ENCODE measurements at regions not wholly inside any gene's neighbourhood (a gene's known extent, or its start where the extent isn't known, plus 50 kb on each side); places are given as distances from the start of the nearest gene placed in this dataset.

DNA sequence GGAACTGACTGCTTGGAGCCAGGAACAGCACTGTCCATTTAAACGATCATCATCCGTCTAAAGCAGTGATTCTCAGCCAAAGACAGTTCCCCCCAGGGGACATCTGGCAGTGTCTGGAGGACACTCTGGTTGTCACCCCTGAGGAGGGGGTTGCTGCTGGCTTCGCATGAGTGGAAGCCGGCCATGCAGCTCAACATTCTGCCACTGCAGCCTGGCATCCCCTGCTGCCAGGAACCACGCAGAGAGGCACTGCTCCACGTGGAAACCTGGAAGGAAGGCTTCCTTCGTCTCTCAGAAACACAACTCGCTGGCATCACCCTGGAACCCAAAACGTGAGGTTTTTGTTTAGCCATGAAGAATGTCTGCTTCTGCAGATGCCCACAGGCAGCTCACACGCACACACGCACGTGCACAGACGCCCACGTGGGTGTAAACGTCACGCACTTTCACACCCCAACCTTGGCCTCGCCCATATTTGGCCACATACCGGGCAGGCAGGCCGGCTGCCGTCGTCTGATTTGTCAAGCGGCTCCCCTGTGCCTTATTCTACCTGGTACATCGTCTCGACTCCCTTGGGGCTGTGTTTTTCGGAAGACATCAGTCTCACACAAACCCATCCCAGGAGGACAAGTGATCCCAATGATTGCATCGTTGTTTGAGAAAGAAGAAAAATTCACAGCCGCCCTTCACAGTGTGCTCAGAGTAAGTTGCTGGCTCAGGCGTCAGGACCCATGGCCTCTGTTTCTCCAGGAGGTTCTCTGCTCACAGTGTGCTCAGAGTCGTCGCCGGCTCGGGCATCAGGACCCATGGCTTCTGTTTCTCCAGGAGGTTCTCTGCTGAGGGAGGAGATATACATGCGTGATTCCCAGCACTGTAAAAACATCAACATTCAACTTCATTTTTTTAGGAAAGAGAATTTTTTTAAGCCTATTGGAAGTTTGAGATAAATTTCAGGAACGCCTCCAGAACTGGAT is 127.2 kb upstream of the PPP2R2D start:
- H3K4me3 ChIP-seq (ENCODE audit: low read length) = no peak overlapping the region
- peaks cover 25% of the 10 kb centered on the region for H3K9me3 ChIP-seq (ENCODE audit: control insufficient read depth, low read length)
- no peaks in the 10 kb centered on the region for H3K36me3 ChIP-seq (ENCODE audit: control insufficient read depth, insufficient read depth, low read length, severe bottlenecking)
- no peaks in the 10 kb centered on the region for H3K4me1 ChIP-seq (ENCODE audit: control insufficient read depth, insufficient read depth, low read length)
- peaks cover 8% of the 10 kb centered on the region for H3K27me3 ChIP-seq (replicated peaks; ENCODE audit: control insufficient read depth, insufficient read depth, low read length)
- no peak for DNase-seq (ENCODE audit: low read depth)
- H3K9ac ChIP-seq (ENCODE audit: low read length) = no peak overlapping the region

DNA sequence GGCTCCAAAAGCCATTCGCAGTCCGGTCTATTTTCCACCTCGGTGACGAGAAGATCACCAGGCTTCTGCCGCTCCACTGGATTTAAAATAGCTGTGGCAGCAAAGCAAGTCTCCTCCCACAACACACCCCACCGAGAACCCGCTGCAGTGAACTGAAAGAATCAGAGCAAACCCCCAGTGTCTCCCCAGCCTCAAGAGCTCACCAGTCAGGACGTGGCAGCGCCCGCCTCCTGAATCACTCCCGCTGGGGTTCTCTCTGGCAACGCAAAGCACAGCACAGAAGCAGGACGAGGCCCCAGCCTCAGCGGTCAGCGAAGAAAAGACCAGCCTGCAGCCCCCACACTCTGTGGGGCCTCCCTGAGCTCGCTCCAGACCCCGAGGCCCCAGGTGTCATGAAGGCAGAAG is 126.1 kb upstream of the PPP2R2D start:
- H3K36me3 ChIP-seq (ENCODE audit: control insufficient read depth, insufficient read depth, low read length, severe bottlenecking) = no peaks in the 10 kb centered on the region
- H3K9me3 ChIP-seq (ENCODE audit: control insufficient read depth, low read length) = peaks cover 25% of the 10 kb centered on the region
- no peak overlapping the region for H3K9ac ChIP-seq (ENCODE audit: low read length)
- no peaks in the 10 kb centered on the region for H3K4me1 ChIP-seq (ENCODE audit: control insufficient read depth, insufficient read depth, low read length)
- no peak overlapping the region for H3K4me3 ChIP-seq (ENCODE audit: low read length)
- peaks cover 8% of the 10 kb centered on the region for H3K27me3 ChIP-seq (replicated peaks; ENCODE audit: control insufficient read depth, insufficient read depth, low read length)
- DNase-seq (ENCODE audit: low read depth) = no peak

DNA sequence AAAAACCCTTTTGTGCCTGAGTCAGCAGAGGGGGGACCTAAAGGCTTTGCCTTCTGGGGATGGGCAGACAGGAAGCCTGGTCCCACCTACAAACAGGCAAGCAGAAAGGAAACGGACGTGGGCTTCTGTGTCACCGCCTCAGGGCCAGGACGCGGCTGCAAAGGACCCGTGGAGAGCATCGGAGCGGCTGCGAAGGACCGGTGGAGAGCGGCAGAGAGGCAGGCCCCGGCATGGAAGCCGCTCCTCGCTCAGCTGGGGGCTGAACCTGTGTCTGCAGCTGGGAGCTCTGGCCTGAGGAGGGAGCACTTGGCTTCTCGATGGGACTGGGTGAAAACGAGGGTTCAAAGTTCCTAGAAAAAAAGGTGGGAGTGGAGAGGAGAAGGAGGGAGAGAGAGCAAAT is 125.4 kb upstream of the PPP2R2D start:
- no peak for DNase-seq (ENCODE audit: low read depth)
- Histone ChIP-seq H3K4me1 (ENCODE audit: control insufficient read depth, insufficient read depth, low read length) (no peaks in the 10 kb centered on the region), H3K9me3 (ENCODE audit: control insufficient read depth, low read length) (peaks cover 25% of the 10 kb centered on the region)

DNA sequence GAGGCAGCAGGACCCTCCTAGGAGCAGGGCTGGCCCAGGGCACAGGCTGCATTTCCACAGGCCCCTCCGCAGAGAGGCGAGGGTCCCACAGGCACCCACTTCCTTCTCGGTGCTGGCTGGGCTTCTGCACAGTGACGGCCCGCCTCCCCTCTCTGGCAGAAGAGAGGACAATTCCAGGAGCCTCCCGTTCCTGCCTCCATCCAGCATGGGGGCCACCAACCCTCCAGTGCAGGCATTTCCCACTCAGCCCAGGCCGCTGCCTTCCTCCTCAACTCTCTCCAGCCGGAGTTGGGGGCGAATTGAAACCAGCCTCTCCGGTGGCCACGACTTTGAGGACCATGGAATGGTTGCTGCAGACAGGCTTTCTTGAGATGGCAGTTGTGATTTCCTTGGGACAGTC is 125.0 kb upstream of the PPP2R2D start:
- peaks cover 25% of the 10 kb centered on the region for H3K9me3 ChIP-seq (ENCODE audit: control insufficient read depth, low read length)
- H3K4me3 ChIP-seq (ENCODE audit: low read length) = no peak overlapping the region
- H3K27me3 ChIP-seq (replicated peaks; ENCODE audit: control insufficient read depth, insufficient read depth, low read length) = peaks cover 8% of the 10 kb centered on the region
- no peaks in the 10 kb centered on the region for H3K4me1 ChIP-seq (ENCODE audit: control insufficient read depth, insufficient read depth, low read length)
- no peak overlapping the region for H3K9ac ChIP-seq (ENCODE audit: low read length)
- H3K36me3 ChIP-seq (ENCODE audit: control insufficient read depth, insufficient read depth, low read length, severe bottlenecking) = no peaks in the 10 kb centered on the region
- DNase-seq (ENCODE audit: low read depth) = no peak

More for the DNA sequence above, 125.4 kb upstream of the PPP2R2D start:
- Histone ChIP-seq H3K4me3 (ENCODE audit: low read length) (no peak overlapping the region), H3K36me3 (ENCODE audit: control insufficient read depth, insufficient read depth, low read length, severe bottlenecking) (no peaks in the 10 kb centered on the region), H3K9ac (ENCODE audit: low read length) (no peak overlapping the region), H3K27me3 (replicated peaks; ENCODE audit: control insufficient read depth, insufficient read depth, low read length) (peaks cover 8% of the 10 kb centered on the region)

DNA sequence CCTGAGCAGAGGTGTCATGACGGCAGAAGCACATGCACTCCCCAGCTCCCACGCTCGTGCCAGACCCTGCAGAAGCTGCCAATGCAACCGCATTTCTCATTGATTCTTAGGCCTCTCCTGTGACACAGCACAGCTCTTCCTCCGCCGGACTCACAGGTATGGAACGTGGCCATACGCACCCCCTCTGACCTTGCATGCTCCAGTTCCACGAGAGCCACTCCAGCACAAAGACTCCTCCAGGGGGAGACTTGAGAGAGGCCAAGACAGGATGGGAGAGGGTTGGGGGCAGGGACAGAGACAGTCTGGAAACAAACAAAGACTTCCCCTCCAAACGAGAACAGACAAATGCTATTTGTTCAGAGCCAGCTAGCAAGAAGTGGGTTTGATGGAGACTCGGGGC is 124.3 kb upstream of the PPP2R2D start:
- H3K4me3 ChIP-seq (ENCODE audit: low read length) = no peak overlapping the region
- H3K9ac ChIP-seq (ENCODE audit: low read length) = no peak overlapping the region
- peaks cover 25% of the 10 kb centered on the region for H3K9me3 ChIP-seq (ENCODE audit: control insufficient read depth, low read length)
- H3K36me3 ChIP-seq (ENCODE audit: control insufficient read depth, insufficient read depth, low read length, severe bottlenecking) = no peaks in the 10 kb centered on the region
- H3K27me3 ChIP-seq (replicated peaks; ENCODE audit: control insufficient read depth, insufficient read depth, low read length) = peaks cover 8% of the 10 kb centered on the region
- H3K4me1 ChIP-seq (ENCODE audit: control insufficient read depth, insufficient read depth, low read length) = no peaks in the 10 kb centered on the region
- DNase-seq (ENCODE audit: low read depth) = no peak

DNA sequence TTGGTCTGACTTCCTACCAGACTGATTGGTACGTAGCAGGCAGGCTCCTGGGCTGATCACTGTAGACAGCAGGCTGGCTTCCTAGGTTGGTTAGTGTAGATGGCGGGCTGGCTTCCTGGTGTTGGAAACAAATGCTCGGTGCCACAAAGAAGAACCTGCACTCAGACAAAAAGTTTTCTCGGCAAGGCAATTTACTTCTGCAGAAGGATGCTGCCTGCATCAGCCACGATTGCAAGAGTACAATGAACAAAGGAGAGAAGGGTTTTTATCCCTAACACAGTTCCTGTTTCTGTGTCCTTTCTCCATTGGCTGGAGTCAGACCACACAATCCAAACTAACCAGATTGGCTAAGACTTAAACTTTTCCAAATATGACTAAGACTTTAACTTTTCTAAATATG is 123.6 kb upstream of the PPP2R2D start:
- no peak for DNase-seq (ENCODE audit: low read depth)
- Histone ChIP-seq H3K9me3 (ENCODE audit: control insufficient read depth, low read length) (peaks cover 25% of the 10 kb centered on the region), H3K4me3 (ENCODE audit: low read length) (no peak overlapping the region), H3K27me3 (replicated peaks; ENCODE audit: control insufficient read depth, insufficient read depth, low read length) (peaks cover 8% of the 10 kb centered on the region), H3K9ac (ENCODE audit: low read length) (no peak overlapping the region), H3K4me1 (ENCODE audit: control insufficient read depth, insufficient read depth, low read length) (no peaks in the 10 kb centered on the region), H3K36me3 (ENCODE audit: control insufficient read depth, insufficient read depth, low read length, severe bottlenecking) (no peaks in the 10 kb centered on the region)

DNA sequence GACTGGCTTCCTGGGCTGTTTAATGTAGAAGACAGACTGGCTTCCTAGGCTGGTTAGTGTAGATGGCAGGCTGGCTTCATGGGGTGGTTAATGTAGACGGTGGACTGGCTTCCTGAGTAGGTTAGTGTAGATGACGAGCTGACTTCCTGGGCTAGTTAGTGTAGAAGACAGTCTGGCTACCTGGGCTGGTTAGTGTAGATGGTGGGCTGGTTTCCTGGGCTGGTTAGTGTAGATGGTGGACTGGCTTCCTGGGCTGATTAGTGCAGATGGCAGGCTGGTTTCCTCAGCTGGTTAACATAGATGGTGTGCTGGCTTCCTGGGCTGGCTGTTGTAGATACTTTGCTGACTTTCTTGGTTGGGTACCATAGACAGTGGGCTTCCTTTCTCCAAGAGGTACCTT is 122.9 kb upstream of the PPP2R2D start:
- peaks cover 30% of the 10 kb centered on the region for H3K9me3 ChIP-seq (ENCODE audit: control insufficient read depth, low read length)
- no peaks in the 10 kb centered on the region for H3K4me1 ChIP-seq (ENCODE audit: control insufficient read depth, insufficient read depth, low read length)
- no peak overlapping the region for H3K4me3 ChIP-seq (ENCODE audit: low read length)
- no peak for DNase-seq (ENCODE audit: low read depth)
- H3K9ac ChIP-seq (ENCODE audit: low read length) = no peak overlapping the region
- H3K27me3 ChIP-seq (replicated peaks; ENCODE audit: control insufficient read depth, insufficient read depth, low read length) = peaks cover 6% of the 10 kb centered on the region
- H3K36me3 ChIP-seq (ENCODE audit: control insufficient read depth, insufficient read depth, low read length, severe bottlenecking) = no peaks in the 10 kb centered on the region

DNA sequence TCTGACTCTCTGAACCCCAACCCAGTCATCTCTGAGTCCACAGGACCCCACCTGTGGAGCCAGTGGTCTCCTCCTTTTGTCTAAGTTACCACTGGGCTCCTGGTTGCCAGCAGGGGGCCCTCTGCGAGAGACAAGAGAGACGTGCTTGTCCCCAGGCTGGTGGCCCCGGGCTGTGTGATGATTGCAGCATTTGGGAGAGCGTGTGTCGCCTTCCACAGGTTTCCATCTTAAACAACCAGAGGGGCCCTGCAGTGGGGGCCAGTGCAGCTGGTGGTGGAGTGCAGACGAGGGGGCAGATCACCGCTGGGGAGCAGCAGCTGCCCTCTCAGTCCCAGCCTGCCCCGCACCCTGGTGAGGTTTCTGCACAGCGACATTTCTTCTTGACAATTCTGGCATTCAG is 122.4 kb upstream of the PPP2R2D start:
- Histone ChIP-seq H3K4me3 (ENCODE audit: low read length) (no peak overlapping the region), H3K4me1 (ENCODE audit: control insufficient read depth, insufficient read depth, low read length) (no peaks in the 10 kb centered on the region), H3K36me3 (ENCODE audit: control insufficient read depth, insufficient read depth, low read length, severe bottlenecking) (no peaks in the 10 kb centered on the region), H3K9me3 (ENCODE audit: control insufficient read depth, low read length) (peaks cover 30% of the 10 kb centered on the region), H3K9ac (ENCODE audit: low read length) (no peak overlapping the region), H3K27me3 (replicated peaks; ENCODE audit: control insufficient read depth, insufficient read depth, low read length) (peaks cover under 1% of the 10 kb centered on the region)
- no peak for DNase-seq (ENCODE audit: low read depth)

DNA sequence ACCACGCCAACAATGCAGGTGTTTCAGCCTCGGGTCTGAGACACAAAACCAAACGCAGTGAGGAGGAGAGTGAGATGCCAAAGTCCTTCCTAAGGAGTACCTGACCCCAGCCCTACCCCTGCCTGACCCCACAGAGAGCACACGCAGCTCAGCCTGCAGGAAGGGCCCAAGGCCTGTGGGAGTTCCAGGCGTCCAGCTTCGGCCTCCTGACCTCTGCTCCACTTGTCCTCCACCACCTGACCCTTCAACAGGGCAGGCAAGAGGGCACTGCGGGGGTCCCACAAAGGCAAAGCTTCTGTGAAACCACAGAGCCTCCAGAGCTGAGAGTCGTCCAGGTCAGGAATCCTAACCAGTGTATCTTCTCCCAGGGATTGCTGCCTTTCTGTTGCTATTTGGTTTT is 122.0 kb upstream of the PPP2R2D start:
- H3K9me3 ChIP-seq (ENCODE audit: control insufficient read depth, low read length) = peaks cover 30% of the 10 kb centered on the region
- H3K27me3 ChIP-seq (replicated peaks; ENCODE audit: control insufficient read depth, insufficient read depth, low read length) = no peaks in the 10 kb centered on the region
- DNase-seq (ENCODE audit: low read depth) = no peak
- no peak overlapping the region for H3K9ac ChIP-seq (ENCODE audit: low read length)
- H3K4me3 ChIP-seq (ENCODE audit: low read length) = no peak overlapping the region
- H3K4me1 ChIP-seq (ENCODE audit: control insufficient read depth, insufficient read depth, low read length) = no peaks in the 10 kb centered on the region
- H3K36me3 ChIP-seq (ENCODE audit: control insufficient read depth, insufficient read depth, low read length, severe bottlenecking) = no peaks in the 10 kb centered on the region

DNA sequence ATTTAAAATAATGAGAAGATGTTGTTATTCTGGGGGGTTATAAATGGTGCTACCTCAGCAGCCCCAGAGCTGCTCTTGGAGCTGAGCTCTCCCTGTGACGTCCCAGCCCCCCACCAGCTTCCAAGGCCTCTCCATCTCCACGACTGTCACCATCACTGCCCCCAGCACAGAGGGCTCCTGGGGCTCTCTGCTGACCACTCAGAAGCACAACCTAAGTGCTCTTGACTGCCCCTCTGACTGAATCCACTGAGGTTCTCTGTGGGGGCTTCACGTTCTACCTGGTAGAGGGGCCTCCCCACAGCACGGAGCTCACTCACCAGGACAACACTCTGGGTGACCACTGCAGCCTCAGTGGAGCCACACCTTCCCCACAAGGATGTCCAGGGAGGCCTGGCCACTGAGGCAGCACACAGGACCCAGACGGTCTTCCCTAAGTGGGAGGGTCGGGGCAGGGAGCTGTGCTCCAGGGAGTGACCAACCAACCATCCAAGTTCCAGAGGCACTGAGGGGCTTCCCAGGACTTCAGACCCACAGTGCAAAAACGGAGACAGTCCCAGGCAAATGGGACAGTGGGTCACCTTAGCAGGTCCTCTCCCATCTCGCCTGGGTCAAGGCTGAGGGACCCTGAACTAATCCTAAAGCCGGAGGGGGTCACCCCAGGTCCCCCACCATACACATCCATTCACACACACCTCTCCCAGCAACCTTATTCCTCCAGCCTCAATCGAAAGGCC is 121.0 kb upstream of the PPP2R2D start:
- no peak for DNase-seq (ENCODE audit: low read depth)
- no peak overlapping the region for H3K9ac ChIP-seq (ENCODE audit: low read length)
- H3K4me3 ChIP-seq (ENCODE audit: low read length) = no peak overlapping the region
- H3K4me1 ChIP-seq (ENCODE audit: control insufficient read depth, insufficient read depth, low read length) = no peaks in the 10 kb centered on the region
- H3K36me3 ChIP-seq (ENCODE audit: control insufficient read depth, insufficient read depth, low read length, severe bottlenecking) = no peaks in the 10 kb centered on the region
- no peaks in the 10 kb centered on the region for H3K27me3 ChIP-seq (replicated peaks; ENCODE audit: control insufficient read depth, insufficient read depth, low read length)
- H3K9me3 ChIP-seq (ENCODE audit: control insufficient read depth, low read length) = peaks cover 30% of the 10 kb centered on the region

DNA sequence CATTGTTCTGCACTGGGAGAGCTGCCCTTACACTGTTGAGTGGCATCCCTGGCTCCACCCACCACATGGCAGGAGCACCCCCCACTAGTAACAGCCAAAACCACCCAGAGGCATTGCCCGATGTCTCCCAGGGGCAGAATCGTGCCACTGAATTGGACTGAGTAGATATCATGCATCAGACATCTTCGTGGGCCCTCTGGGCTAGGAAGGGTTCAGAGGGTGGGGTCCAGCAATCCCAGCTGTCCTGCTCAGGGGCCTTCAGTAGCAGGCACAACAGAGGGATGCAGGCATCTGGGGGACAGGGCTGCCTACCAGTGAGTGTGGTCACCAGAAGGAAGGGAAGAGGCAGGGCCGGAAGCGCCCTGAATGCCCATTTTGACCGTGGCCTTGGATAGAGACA is 119.7 kb upstream of the PPP2R2D start:
- Histone ChIP-seq H3K36me3 (ENCODE audit: control insufficient read depth, insufficient read depth, low read length, severe bottlenecking) (no peaks in the 10 kb centered on the region), H3K9ac (ENCODE audit: low read length) (no peak overlapping the region), H3K4me1 (ENCODE audit: control insufficient read depth, insufficient read depth, low read length) (no peaks in the 10 kb centered on the region), H3K4me3 (ENCODE audit: low read length) (no peak overlapping the region), H3K9me3 (ENCODE audit: control insufficient read depth, low read length) (peaks cover 27% of the 10 kb centered on the region), H3K27me3 (replicated peaks; ENCODE audit: control insufficient read depth, insufficient read depth, low read length) (no peaks in the 10 kb centered on the region)
- no peak for DNase-seq (ENCODE audit: low read depth)

Data from adipocyte (in vitro differentiated cells).